Neural cell (in vitro differentiated cells): ENCODE measurements at regions not wholly inside any gene's neighbourhood (a gene's known extent, or its start where the extent isn't known, plus 50 kb on each side); places are given as distances from the start of the nearest gene placed in this dataset.

Source experiments
- H2AFZ ChIP-seq: fragments of 200-600, 300-800 bp; sonication (generic), shearing (Covaris generic); 2 replicates; pipeline ENCODE4 v1.6.0; 2014; ENCODE audit warnings: low read depth, mild to moderate bottlenecking, antibody characterized with exemption, low read length, moderate library complexity
- H3F3A ChIP-seq: fragments of 200-600 bp; shearing (Covaris generic); 2 replicates; pipeline ENCODE4 v1.6.1; 2016; ENCODE audit warnings: mild to moderate bottlenecking, moderate library complexity, mixed read lengths, antibody characterized with exemption, low read length; ENCODE audit not compliant: insufficient read depth, poor library complexity, severe bottlenecking
- H3K27ac ChIP-seq: fragments of 200-600, 300-800 bp; sonication (generic), shearing (Covaris generic); 2 replicates; pipeline ENCODE4 v1.5.1; 2014; ENCODE audit warnings: mild to moderate bottlenecking, low read length, moderate library complexity
- H3K27me3 ChIP-seq: fragments of 300-800, 200-600 bp; sonication (generic), shearing (Covaris generic); 2 replicates; pipeline ENCODE4 v1.6.0; 2014; ENCODE audit warnings: mild to moderate bottlenecking, low read depth, low read length, moderate library complexity; ENCODE audit not compliant: insufficient read depth
- H3K36me3 ChIP-seq: fragments of 300-800, 200-600 bp; sonication (generic), shearing (Covaris generic); 2 replicates; pipeline ENCODE4 v1.5.1; 2014; ENCODE audit warnings: mild to moderate bottlenecking, antibody characterized with exemption, low read length, moderate library complexity; ENCODE audit not compliant: insufficient read depth
- H3K4me2 ChIP-seq: fragments of 300-800, 200-600 bp; sonication (generic), shearing (Covaris generic); 2 replicates; pipeline ENCODE4 v1.6.0; 2014; ENCODE audit warnings: mild to moderate bottlenecking, low read length
- H3K4me3 ChIP-seq: fragments of 300-800, 200-600 bp; sonication (generic), shearing (Covaris generic); 2 replicates; pipeline ENCODE4 v1.5.1; 2014; ENCODE audit warnings: mild to moderate bottlenecking, low read length, moderate library complexity
- H3K79me2 ChIP-seq: fragments of 200-600 bp; shearing (Covaris generic); replicated peaks from 2 replicates; pipeline ENCODE4 v1.6.0; 2014; ENCODE audit warnings: mild to moderate bottlenecking, low read length, moderate library complexity; ENCODE audit not compliant: insufficient read depth
- H3K9ac ChIP-seq: fragments of 300-800, 200-600 bp; sonication (generic), shearing (Covaris generic); 2 replicates; pipeline ENCODE4 v1.6.1; 2016; ENCODE audit warnings: mild to moderate bottlenecking, low read length, mixed read lengths
- H3K9me2 ChIP-seq: fragments of 200-600 bp; shearing (Covaris generic); 2 replicates; pipeline ENCODE4 v1.6.1; 2016; ENCODE audit warnings: mild to moderate bottlenecking, low read length, mixed read lengths; ENCODE audit not compliant: insufficient read depth
- H3K9me3 ChIP-seq: fragments of 200-600, 300-800 bp; sonication (generic), shearing (Covaris generic); 2 replicates; pipeline ENCODE4 v1.6.1; 2016; ENCODE audit warnings: mild to moderate bottlenecking, mixed run types, low read length, moderate library complexity, mixed read lengths
- H4K20me1 ChIP-seq: fragments of 200-600 bp; shearing (Covaris generic); 2 replicates; pipeline ENCODE4 v1.6.1; 2016; ENCODE audit warnings: mild to moderate bottlenecking, mixed run types; ENCODE audit not compliant: insufficient read depth
- CTCF ChIP-seq: fragments of 450-650 bp; IDR thresholded peaks from 2 replicates; pipeline ENCODE4 v1.5.1; 2014; ENCODE audit warnings: antibody characterized with exemption, mild to moderate bottlenecking, moderate library complexity; ENCODE audit not compliant: poor library complexity, severe bottlenecking
- EP300 ChIP-seq: fragments of 450-650 bp; conservative IDR thresholded peaks from 2 replicates; pipeline ENCODE4 v1.6.1; 2014; ENCODE audit warnings: antibody characterized with exemption, mild to moderate bottlenecking, moderate library complexity; ENCODE audit not compliant: poor library complexity, severe bottlenecking
- EZH2 ChIP-seq: fragments of 200-600, 300-800 bp; shearing (Covaris generic), sonication (generic); IDR thresholded peaks from 2 replicates; pipeline ENCODE4 v1.6.1; 2014; ENCODE audit warnings: antibody characterized with exemption, low read length, borderline replicate concordance, mild to moderate bottlenecking; ENCODE audit not compliant: insufficient read depth, poor library complexity, severe bottlenecking
- MXI1 ChIP-seq: fragments of 450-650 bp; conservative IDR thresholded peaks from 2 replicates; pipeline ENCODE4 v1.6.1; 2014; ENCODE audit warnings: antibody characterized with exemption, mild to moderate bottlenecking; ENCODE audit not compliant: poor library complexity, severe bottlenecking
- POLR2AphosphoS5 ChIP-seq: IDR thresholded peaks from 2 replicates; pipeline ENCODE4 v1.6.1; 2012
- RAD21 ChIP-seq: fragments of 450-650 bp; conservative IDR thresholded peaks from 2 replicates; pipeline ENCODE4 v1.6.1; 2014; ENCODE audit warnings: antibody characterized with exemption, mild to moderate bottlenecking, moderate library complexity
- REST ChIP-seq: IDR thresholded peaks from 2 replicates; pipeline ENCODE4 v1.6.1; 2012; ENCODE audit warnings: borderline replicate concordance
- SMC3 ChIP-seq: fragments of 450-650 bp; conservative IDR thresholded peaks from 2 replicates; pipeline ENCODE4 v1.6.1; 2014; ENCODE audit warnings: antibody characterized with exemption, mild to moderate bottlenecking, moderate library complexity; ENCODE audit not compliant: poor library complexity
- TAF1 ChIP-seq: IDR thresholded peaks from 2 replicates; pipeline ENCODE4 v1.6.1; 2012; ENCODE audit warnings: low read depth

GRCh38 chr3:81965696-81966095, 204.3 kb upstream of the GBE1 start:
- no peaks in the 10 kb centered on the region for H3F3A ChIP-seq
- H3K9me3 ChIP-seq = no peaks in the 10 kb centered on the region
- H3K27me3 ChIP-seq = no peaks in the 10 kb centered on the region
- no peaks in the 10 kb centered on the region for H3K79me2 ChIP-seq
- H3K9ac ChIP-seq = no peak overlapping the region
- H3K4me3 ChIP-seq = no peak overlapping the region
- H4K20me1 ChIP-seq = no peaks in the 10 kb centered on the region
- H3K27ac ChIP-seq = no peak overlapping the region
- TF ChIP-seq POLR2AphosphoS5 (no peak), EP300 (no peak), CTCF (no peak), REST (no peak), MXI1 (no peak), SMC3 (no peak), TAF1 (no peak), RAD21 (no peak), EZH2 (no peak)
- no peaks in the 10 kb centered on the region for H3K9me2 ChIP-seq
- no peak overlapping the region for H3K4me2 ChIP-seq
- no peak overlapping the region for H2AFZ ChIP-seq
- no peaks in the 10 kb centered on the region for H3K36me3 ChIP-seq

GRCh38 chr3:81962396-81962795, 201.0 kb upstream of the GBE1 start:
- no peak overlapping the region for H3K4me2 ChIP-seq
- H3K4me3 ChIP-seq = no peak overlapping the region
- no peak overlapping the region for H2AFZ ChIP-seq
- TF ChIP-seq REST (no peak), SMC3 (no peak), TAF1 (no peak), RAD21 (no peak), POLR2AphosphoS5 (no peak), CTCF (no peak), MXI1 (no peak), EZH2 (no peak), EP300 (no peak)
- no peaks in the 10 kb centered on the region for H3K9me2 ChIP-seq
- H3K36me3 ChIP-seq = no peaks in the 10 kb centered on the region
- no peaks in the 10 kb centered on the region for H3F3A ChIP-seq
- no peak overlapping the region for H3K9ac ChIP-seq
- H3K27ac ChIP-seq = no peak overlapping the region
- H4K20me1 ChIP-seq = no peaks in the 10 kb centered on the region
- no peaks in the 10 kb centered on the region for H3K27me3 ChIP-seq
- H3K9me3 ChIP-seq = no peaks in the 10 kb centered on the region
- no peaks in the 10 kb centered on the region for H3K79me2 ChIP-seq
